H9 (cell line): ENCODE measurements at regions not wholly inside any gene's neighbourhood (a gene's known extent, or its start where the extent isn't known, plus 50 kb on each side); places are given as distances from the start of the nearest gene placed in this dataset.
"Not testable (repeated sequence)": the region's sequence is repeated elsewhere in the genome, so short reads cannot be mapped to it uniquely, and the experiment has no call there.

Experiments used
- DNase-seq: peaks from one replicate; pipeline ENCODE4 v3.0.0-alpha.2; 2017
- H2AFZ ChIP-seq: one replicate; pipeline ENCODE4 v1.6.1; 2013; ENCODE audit warnings: mild to moderate bottlenecking, low read length, control low read depth, moderate library complexity
- H2AK5ac ChIP-seq: 2 replicates; pipeline ENCODE4 v1.6.1; 2013; ENCODE audit warnings: low read length, control low read depth, mixed read lengths; ENCODE audit not compliant: insufficient read length
- H2BK120ac ChIP-seq: one replicate; pipeline ENCODE4 v1.6.1; 2013; ENCODE audit warnings: low read depth, mild to moderate bottlenecking, low read length, control low read depth, inconsistent platforms; ENCODE audit not compliant: poor library complexity, severe bottlenecking
- H2BK12ac ChIP-seq: 2 replicates; pipeline ENCODE4 v1.6.1; 2013; ENCODE audit warnings: low read length, control low read depth, mixed read lengths, low read depth; ENCODE audit not compliant: insufficient read length
- H2BK15ac ChIP-seq: 2 replicates; pipeline ENCODE4 v1.6.1; 2013; ENCODE audit warnings: low read depth, low read length, control low read depth
- H2BK20ac ChIP-seq: one replicate; pipeline ENCODE4 v1.6.1; 2013; ENCODE audit warnings: low read depth, mild to moderate bottlenecking, low read length, control low read depth, inconsistent platforms; ENCODE audit not compliant: poor library complexity, severe bottlenecking
- H2BK5ac ChIP-seq: 2 replicates; pipeline ENCODE4 v1.6.1; 2013; ENCODE audit warnings: low read length, control low read depth, mixed read lengths; ENCODE audit not compliant: insufficient read length
- H3K14ac ChIP-seq: 2 replicates; pipeline ENCODE4 v1.6.1; 2013; ENCODE audit warnings: low read length, control low read depth; ENCODE audit not compliant: insufficient read depth
- H3K18ac ChIP-seq: 2 replicates; pipeline ENCODE4 v1.6.1; 2013; ENCODE audit warnings: low read depth, mild to moderate bottlenecking, mixed read lengths, low read length, control low read depth; ENCODE audit not compliant: insufficient read length
- H3K23ac ChIP-seq: 2 replicates; pipeline ENCODE4 v1.6.1; 2013; ENCODE audit warnings: low read length, control low read depth, mixed read lengths, low read depth; ENCODE audit not compliant: insufficient read length
- H3K23me2 ChIP-seq: 2 replicates; pipeline ENCODE4 v1.6.1; 2013; ENCODE audit warnings: low read depth, mild to moderate bottlenecking, mixed read lengths, low read length, control low read depth; ENCODE audit not compliant: insufficient read length, poor library complexity, severe bottlenecking
- H3K27ac ChIP-seq: 2 replicates; pipeline ENCODE4 v1.5.1; 2013; ENCODE audit warnings: low read length, control low read depth, mixed read lengths, low read depth; ENCODE audit not compliant: insufficient read length
- H3K27me3 ChIP-seq: 2 replicates; pipeline ENCODE4 v1.6.1; 2013; ENCODE audit warnings: low read length, control low read depth, inconsistent platforms; ENCODE audit not compliant: insufficient read depth
- H3K4ac ChIP-seq: 2 replicates; pipeline ENCODE4 v1.6.1; 2013; ENCODE audit warnings: low read depth, mild to moderate bottlenecking, control low read depth, inconsistent platforms, low read length, moderate library complexity
- H3K4me1 ChIP-seq: 2 replicates; pipeline ENCODE4 v1.6.1; 2013; ENCODE audit warnings: low read length, control low read depth, inconsistent platforms; ENCODE audit not compliant: insufficient read depth
- H3K4me2 ChIP-seq: 2 replicates; pipeline ENCODE4 v1.6.1; 2013; ENCODE audit warnings: low read length, control low read depth, mixed read lengths; ENCODE audit not compliant: insufficient read length, insufficient read depth
- H3K56ac ChIP-seq: 2 replicates; pipeline ENCODE4 v1.6.1; 2013; ENCODE audit warnings: low read depth, mild to moderate bottlenecking, mixed read lengths, low read length, control low read depth; ENCODE audit not compliant: insufficient read length
- H3K79me1 ChIP-seq: 2 replicates; pipeline ENCODE4 v1.6.1; 2013; ENCODE audit warnings: low read depth, mild to moderate bottlenecking, moderate library complexity, low read length, control low read depth, inconsistent platforms; ENCODE audit not compliant: insufficient read depth, poor library complexity, severe bottlenecking
- H3K79me2 ChIP-seq: 2 replicates; pipeline ENCODE4 v1.6.1; 2013; ENCODE audit warnings: low read length, control low read depth, inconsistent platforms; ENCODE audit not compliant: insufficient read depth
- H3K9ac ChIP-seq: 2 replicates; pipeline ENCODE4 v1.6.1; 2013; ENCODE audit warnings: low read length, control low read depth, mixed read lengths; ENCODE audit not compliant: insufficient read length; ENCODE audit errors: extremely low read depth
- H3K9me3 ChIP-seq: one replicate; pipeline ENCODE4 v1.6.1; 2013; ENCODE audit warnings: low read depth, low read length, inconsistent platforms; ENCODE audit not compliant: control insufficient read depth
- H3T11ph ChIP-seq: one replicate; pipeline ENCODE4 v1.6.1; 2013; ENCODE audit warnings: mild to moderate bottlenecking, low read length, control low read depth, inconsistent platforms
- H4K20me1 ChIP-seq: one replicate; pipeline ENCODE4 v1.6.1; 2013; ENCODE audit not compliant: control insufficient read depth, insufficient read length, insufficient read depth
- H4K5ac ChIP-seq: 2 replicates; pipeline ENCODE4 v1.6.1; 2013; ENCODE audit warnings: low read depth, mild to moderate bottlenecking, mixed read lengths, low read length, control low read depth; ENCODE audit not compliant: insufficient read length
- H4K8ac ChIP-seq: replicated peaks from 2 replicates; pipeline ENCODE4 v1.6.1; 2013; ENCODE audit warnings: low read length, control low read depth, mixed read lengths, low read depth; ENCODE audit not compliant: insufficient read length
- H4K91ac ChIP-seq: 2 replicates; pipeline ENCODE4 v1.6.1; 2013; ENCODE audit warnings: low read depth, mild to moderate bottlenecking, moderate library complexity, mixed read lengths, low read length, control low read depth; ENCODE audit not compliant: insufficient read length
- H3K27ac Mint-ChIP-seq, 3 experiments: 2 replicates in 2 of 3; 3 replicates in 1 of 3; pipeline ENCODE4 v1.8.0; 2020 to 2021; ENCODE audit warnings: mixed read lengths in 3 of 3, mild to moderate bottlenecking in 1 of 3, moderate library complexity in 1 of 3
- H3K27me3 Mint-ChIP-seq: 2 replicates; pipeline ENCODE4 v1.8.0; 2021; ENCODE audit warnings: low read depth, mild to moderate bottlenecking, moderate library complexity, mixed read lengths
- H3K36me3 Mint-ChIP-seq, 3 experiments: 2 replicates in 2 of 3; 3 replicates in 1 of 3; pipeline ENCODE4 v1.8.0; 2020 to 2021; ENCODE audit warnings: low read depth in 3 of 3, mixed read lengths in 3 of 3; ENCODE audit not compliant: insufficient read depth in 1 of 3
- H3K4me1 Mint-ChIP-seq, 2 experiments: 2 replicates each; pipeline ENCODE4 v1.8.0; 2020; ENCODE audit warnings: mixed read lengths in 2 of 2
- H3K4me3 Mint-ChIP-seq, 2 experiments: 2 replicates in 1 of 2; 3 replicates in 1 of 2; pipeline ENCODE4 v1.8.0; 2020 to 2021; ENCODE audit warnings: mild to moderate bottlenecking in 2 of 2, mixed read lengths in 2 of 2, moderate library complexity in 1 of 2
- H3K9me3 Mint-ChIP-seq, 2 experiments: 2 replicates in 1 of 2; 3 replicates in 1 of 2; pipeline ENCODE4 v1.8.0; 2020; ENCODE audit warnings: mild to moderate bottlenecking in 2 of 2, mixed read lengths in 2 of 2, moderate library complexity in 1 of 2
- CTCF ChIP-seq: fragments of 200-600 bp; sonication (generic); conservative IDR thresholded peaks from 3 replicates; pipeline ENCODE4 v1.8.0; 2021; ENCODE audit warnings: antibody characterized with exemption, mild to moderate bottlenecking
- WGBS: extraction: QIAGEN DNeasy Blood & Tissue Kit; methylation state at CpG from one replicate; pipeline ENCODE4 v1.1.7; 2013; ENCODE audit warnings: missing lambda C conversion rate, low lambda C conversion rate, mixed read lengths; ENCODE audit not compliant: insufficient read length; ENCODE audit errors: extremely low coverage; 5-methylcytosine and 5-hydroxymethylcytosine counted together

- Histone ChIP-seq H3K4ac (no peak overlapping the region), H4K8ac (no peak overlapping the region), H2BK120ac (no peak overlapping the region), H3K79me2 (no peaks in the 10 kb centered on the region), H3K27me3 (no peaks in the 10 kb centered on the region), H2BK5ac (no peak overlapping the region), H3T11ph (no peak overlapping the region), H4K20me1 (no peaks in the 10 kb centered on the region), H2BK12ac (no peak overlapping the region), H3K9ac (no peak overlapping the region), H3K23me2 (no peaks in the 10 kb centered on the region), H3K27ac (no peak overlapping the region), H3K18ac (no peak overlapping the region), H2AFZ (no peak overlapping the region), H3K56ac (no peak overlapping the region), H3K79me1 (no peaks in the 10 kb centered on the region), H3K23ac (no peak overlapping the region), H2BK20ac (no peak overlapping the region), H3K4me2 (no peak overlapping the region), H3K14ac (no peak overlapping the region), H3K4me1 (no peaks in the 10 kb centered on the region), H4K91ac (no peak overlapping the region), H3K9me3 (no peaks in the 10 kb centered on the region), H4K5ac (no peak overlapping the region), H2AK5ac (no peak overlapping the region), H2BK15ac (no peak overlapping the region)
- H3K4me1 Mint-ChIP-seq: no peaks in the 10 kb centered on the region
- no peaks in the 10 kb centered on the region for H3K9me3 Mint-ChIP-seq
- no peak for TF ChIP-seq CTCF
- H3K4me3 Mint-ChIP-seq: no peak overlapping the region
- H3K27me3 Mint-ChIP-seq: no peaks in the 10 kb centered on the region
- WGBS: no CpG with 5 or more reads among the region's 4 CpGs
- H3K27ac Mint-ChIP-seq: no peak overlapping the region
- DNase-seq: no peak
- H3K36me3 Mint-ChIP-seq: no peaks in the 10 kb centered on the region
These were observed 202.3 kb upstream of the RASGEF1B start for GRCh38 chr4:81673961-81674360.

GRCh38 chr4:81668328-81668727 lies 196.6 kb upstream of the RASGEF1B start:
- not testable (repeated sequence) for H2AFZ ChIP-seq, H3K27ac ChIP-seq, H3K18ac ChIP-seq, H3K56ac ChIP-seq, H3K9ac ChIP-seq, H3K27ac Mint-ChIP-seq, H3K9me3 ChIP-seq, H3K4me2 ChIP-seq, H3K27me3 Mint-ChIP-seq, H3K14ac ChIP-seq, H2BK120ac ChIP-seq, DNase-seq, H3K23me2 ChIP-seq, H3K79me2 ChIP-seq, H4K5ac ChIP-seq, H2BK20ac ChIP-seq, H3K4me3 Mint-ChIP-seq, H2BK12ac ChIP-seq, H3K4me1 Mint-ChIP-seq, H3K79me1 ChIP-seq, H3K4me1 ChIP-seq, H2AK5ac ChIP-seq, H3K9me3 Mint-ChIP-seq, H4K20me1 ChIP-seq, H4K91ac ChIP-seq, H3K36me3 Mint-ChIP-seq, H3K23ac ChIP-seq, H3K27me3 ChIP-seq, H3K4ac ChIP-seq, H2BK15ac ChIP-seq, H4K8ac ChIP-seq, H2BK5ac ChIP-seq, H3T11ph ChIP-seq
- no CpG with 5 or more reads among the region's 7 CpGs for WGBS
